Renal pelvis (tissue), 1 donor: ENCODE measurements at regions not wholly inside any gene's neighbourhood (a gene's known extent, or its start where the extent isn't known, plus 50 kb on each side); places are given as distances from the start of the nearest gene placed in this dataset.
"Not testable (repeated sequence)": the region's sequence is repeated elsewhere in the genome, so short reads cannot be mapped to it uniquely, and the experiment has no call there.

ENCODE experiments used
- DNase-seq: peaks from one replicate; pipeline ENCODE4 v3.0.0-alpha.2; 2013

- DNase-seq = peak; percentile 1
Observed at GRCh38 chr10:106296750-106297392, 867.6 kb downstream of the SORCS1 start.

GRCh38 chr10:106284802-106285587 is 879.5 kb downstream of the SORCS1 start:
- DNase-seq = no peak

- no peak for DNase-seq
Observed at GRCh38 chr10:106280896-106281460, 883.5 kb downstream of the SORCS1 start.

GRCh38 chr10:106278383-106278782 is 886.1 kb downstream of the SORCS1 start:
- peak; percentile 4 for DNase-seq

- DNase-seq = no peak
Observed at GRCh38 chr10:106271237-106271636, 893.3 kb downstream of the SORCS1 start.

GRCh38 chr10:106268000-106268399 is 896.5 kb downstream of the SORCS1 start:
- no peak for DNase-seq

GRCh38 chr10:106267591-106267990 is 896.9 kb downstream of the SORCS1 start:
- no peak for DNase-seq

GRCh38 chr10:106257432-106257831 is 907.1 kb downstream of the SORCS1 start:
- not testable (repeated sequence) for DNase-seq

GRCh38 chr10:106255111-106255678 is 909.3 kb downstream of the SORCS1 start:
- no peak for DNase-seq

GRCh38 chr10:106254071-106254470 is 910.4 kb downstream of the SORCS1 start:
- DNase-seq = no peak

GRCh38 chr10:106252541-106252940 is 912.0 kb downstream of the SORCS1 start:
- no peak for DNase-seq

GRCh38 chr10:106251573-106251972 is 912.9 kb downstream of the SORCS1 start:
- no peak for DNase-seq

- DNase-seq = no peak
Observed at GRCh38 chr10:106242301-106242700, 922.2 kb downstream of the SORCS1 start.

- DNase-seq = no peak
Observed at GRCh38 chr10:106226828-106227227, 937.7 kb downstream of the SORCS1 start.

GRCh38 chr10:106226142-106226541 is 938.4 kb downstream of the SORCS1 start:
- DNase-seq = no peak

GRCh38 chr10:106224676-106225075 is 939.8 kb downstream of the SORCS1 start:
- DNase-seq = no peak

- no peak for DNase-seq
Observed at GRCh38 chr10:106217627-106218026, 946.9 kb downstream of the SORCS1 start.

- DNase-seq = no peak
Observed at GRCh38 chr10:106216085-106216484, 948.4 kb downstream of the SORCS1 start.

- DNase-seq = no peak
Observed at GRCh38 chr10:106214243-106214642, 950.3 kb downstream of the SORCS1 start.

- DNase-seq = no peak
Observed at GRCh38 chr10:106213493-106213892, 951.0 kb downstream of the SORCS1 start.

- no peak for DNase-seq
Observed at GRCh38 chr10:106198275-106198674, 966.2 kb downstream of the SORCS1 start.

GRCh38 chr10:106189292-106189691 is 975.2 kb downstream of the SORCS1 start:
- peak; percentile 23 for DNase-seq

- no peak for DNase-seq
Observed at GRCh38 chr10:106185951-106186350, 978.6 kb downstream of the SORCS1 start.
